SIG-M5 treated with dmso at 0.1 percent for 504 hours (cell line): ENCODE measurements at regions not wholly inside any gene's neighbourhood (a gene's known extent, or its start where the extent isn't known, plus 50 kb on each side); places are given as distances from the start of the nearest gene placed in this dataset.
"Not testable (repeated sequence)": the region's sequence is repeated elsewhere in the genome, so short reads cannot be mapped to it uniquely, and the experiment has no call there.

Experiments
- DNase-seq: peaks from one replicate; lab custom pipeline; 2025; ENCODE audit not compliant: unreplicated experiment; lab: John Stamatoyannopoulos, UW

- no peak for DNase-seq
Measured at GRCh38 chr6:76856065-76856464, 607.2 kb downstream of the HTR1B start.

GRCh38 chr6:76852776-76853175 is 610.5 kb downstream of the HTR1B start:
- no peak for DNase-seq

- DNase-seq: not testable (repeated sequence)
Measured at GRCh38 chr6:76849274-76849970, 613.9 kb downstream of the HTR1B start.

GRCh38 chr6:76843054-76843822 is 620.1 kb downstream of the HTR1B start:
- DNase-seq: no peak

GRCh38 chr6:76840865-76841264 is 622.4 kb downstream of the HTR1B start:
- no peak for DNase-seq

- no peak for DNase-seq
Measured at GRCh38 chr6:76840041-76840745, 623.1 kb downstream of the HTR1B start.

- DNase-seq: no peak
Measured at GRCh38 chr6:76839505-76839904, 623.8 kb downstream of the HTR1B start.

GRCh38 chr6:76837564-76837963 is 625.7 kb downstream of the HTR1B start:
- no peak for DNase-seq

GRCh38 chr6:76835695-76836094 is 627.6 kb downstream of the HTR1B start:
- DNase-seq: no peak

- DNase-seq: no peak
Measured at GRCh38 chr6:76835293-76835692, 628.0 kb downstream of the HTR1B start.

- no peak for DNase-seq
Measured at GRCh38 chr6:76834399-76834798, 628.9 kb downstream of the HTR1B start.

- no peak for DNase-seq
Measured at GRCh38 chr6:76831299-76831698, 632.0 kb downstream of the HTR1B start.

GRCh38 chr6:76823578-76823977 is 639.7 kb downstream of the HTR1B start:
- not testable (repeated sequence) for DNase-seq

- no peak for DNase-seq
Measured at GRCh38 chr6:76818451-76818850, 644.8 kb downstream of the HTR1B start.

- no peak for DNase-seq
Measured at GRCh38 chr6:76817429-76817828, 645.9 kb downstream of the HTR1B start.

- no peak for DNase-seq
Measured at GRCh38 chr6:76814496-76815458, 648.5 kb downstream of the HTR1B start.

GRCh38 chr6:76810286-76810685 is 653.0 kb downstream of the HTR1B start:
- DNase-seq: no peak

- no peak for DNase-seq
Measured at GRCh38 chr6:76803038-76803580, 660.2 kb downstream of the HTR1B start.

GRCh38 chr6:76792394-76792793 is 670.9 kb downstream of the HTR1B start:
- no peak for DNase-seq

GRCh38 chr6:76790881-76791280 is 672.4 kb downstream of the HTR1B start:
- no peak for DNase-seq
